K562 (cell line): ENCODE measurements at regions not wholly inside any gene's neighbourhood (a gene's known extent, or its start where the extent isn't known, plus 50 kb on each side); places are given as distances from the start of the nearest gene placed in this dataset.

Experiments
- ATAC-seq: fragments of 200-7000 bp; cut with Tn5 transposase; 3 replicates; pipeline ENCODE4 v1.9.1; 2020; ENCODE audit warnings: moderate library complexity
- BruUV-seq: library from RNA; stranded (reverse); fragments of 400-500 nt; replicated peaks from 2 replicates; lab custom pipeline; 2021; lab: Mats Ljungman, UMichigan
- CTCF ChIA-PET: fragments of 300-600 bp; formaldehyde crosslinking; extraction: SDS; loops from one replicate; lab custom pipeline; 2021; ENCODE audit warnings: low intra/inter-chr PET ratio; lab: Yijun Ruan, JAX
- POLR2A ChIA-PET: fragments of 300-600, 350-650 bp; sonication (Branson Sonifier 250); formaldehyde crosslinking; extraction: SDS; loops from one replicate; lab custom pipeline; 2021; ENCODE audit warnings: antibody characterized with exemption, inconsistent platforms; lab: Yijun Ruan, JAX
- DNase-seq, 4 experiments: peaks; one replicate each; pipeline versions ENCODE4 v3.0.0 to v3.0.0-alpha.2; 2011 to 2018; ENCODE audit warnings: low spot score in 3 of 4, mixed read lengths in 3 of 4; ENCODE audit errors: extremely low read depth in 1 of 4
- FAIRE-seq: peaks from 2 replicates; lab custom pipeline; 2011; peaks lifted over from hg19 to GRCh38; lab: Jason Lieb, UNC
- H2AFZ ChIP-seq: 2 replicates; pipeline ENCODE4 v1.6.0; 2011; ENCODE audit warnings: low read depth, low read length, control low read depth, inconsistent platforms
- H3K27ac ChIP-seq: fragments of 200-600 bp; 3 replicates; pipeline ENCODE4 v1.8.0; 2011; ENCODE audit warnings: low read depth, mild to moderate bottlenecking, control low read depth, inconsistent platforms, low read length, moderate library complexity, mixed read lengths; ENCODE audit errors: extremely low read depth
- H3K27me3 ChIP-seq, 2 experiments: fragments of 300-600 bp in 1 of 2; 2 replicates in 1 of 2; 3 replicates in 1 of 2; pipeline versions ENCODE4 v1.6.0 to v1.8.0; 2011; ENCODE audit warnings: inconsistent platforms in 2 of 2, low read length in 2 of 2, mild to moderate bottlenecking in 1 of 2, mixed read lengths in 1 of 2, moderate library complexity in 1 of 2; ENCODE audit not compliant: control insufficient read depth in 2 of 2, insufficient read depth in 2 of 2
- H3K36me3 ChIP-seq: fragments of 300-600 bp; 3 replicates; pipeline ENCODE4 v1.8.0; 2011; ENCODE audit warnings: mild to moderate bottlenecking, low read length, inconsistent platforms; ENCODE audit not compliant: control insufficient read depth, insufficient read depth
- H3K4me1 ChIP-seq, 2 experiments: fragments of 200-600 bp in 1 of 2; replicated peaks in 1 of 2; 2 replicates in 1 of 2; 3 replicates in 1 of 2; pipeline versions ENCODE4 v1.5.1 to v1.8.0; 2011; ENCODE audit warnings: inconsistent platforms in 2 of 2, low read length in 2 of 2, mild to moderate bottlenecking in 1 of 2, mixed read lengths in 1 of 2, moderate library complexity in 1 of 2; ENCODE audit not compliant: control insufficient read depth in 2 of 2, insufficient read depth in 2 of 2
- H3K4me2 ChIP-seq: 2 replicates; pipeline ENCODE4 v1.6.1; 2011; ENCODE audit warnings: low read length, control low read depth, inconsistent platforms, mixed read lengths; ENCODE audit not compliant: insufficient read depth
- H3K4me3 ChIP-seq: fragments of 200-600 bp; sonication (generic), shearing (Covaris generic); 2 replicates; pipeline ENCODE4 v1.5.1; 2016; ENCODE audit warnings: control low read depth, inconsistent platforms
- H3K79me2 ChIP-seq: fragments of 200-600 bp; 3 replicates; pipeline ENCODE4 v1.8.0; 2011; ENCODE audit warnings: low read length, inconsistent platforms; ENCODE audit not compliant: control insufficient read depth, insufficient read depth
- H3K9ac ChIP-seq, 2 experiments: 2 replicates each; pipeline versions ENCODE4 v1.6.0 to v1.6.1; 2011; ENCODE audit warnings: low read depth in 2 of 2, low read length in 2 of 2, control low read depth in 1 of 2, inconsistent platforms in 1 of 2, mild to moderate bottlenecking in 1 of 2, mixed read lengths in 1 of 2; ENCODE audit not compliant: insufficient read depth in 1 of 2
- H3K9me1 ChIP-seq: one replicate; pipeline ENCODE4 v1.6.0; 2011; ENCODE audit warnings: inconsistent platforms, mild to moderate bottlenecking, low read length, moderate library complexity; ENCODE audit not compliant: control insufficient read depth, insufficient read depth
- H3K9me3 ChIP-seq: replicated peaks from 2 replicates; pipeline ENCODE4 v1.5.1; 2011; ENCODE audit warnings: low read depth, low read length, inconsistent platforms; ENCODE audit not compliant: control insufficient read depth, insufficient read depth
- H4K20me1 ChIP-seq: replicated peaks from 2 replicates; pipeline ENCODE4 v1.6.1; 2011; ENCODE audit warnings: low read length, inconsistent platforms, mixed read lengths; ENCODE audit not compliant: control insufficient read depth, insufficient read depth
- MLLT1 ChIP-seq, 2 experiments: fragments of 450-650 bp; IDR thresholded peaks; 2 replicates each; pipeline ENCODE4 v1.6.1; 2016
- ZNF311 ChIP-seq: fragments of 250-450 bp; sonication (Bioruptor Pico); IDR thresholded peaks from 2 replicates; pipeline ENCODE4 v1.4.0; 2020; ENCODE audit warnings: mild to moderate bottlenecking, moderate library complexity
- ZNF639 ChIP-seq, 2 experiments: fragments of 200-800 bp in 1 of 2; sonication (Bioruptor generic) in 1 of 2; sonication (generic) in 1 of 2; formaldehyde crosslinking in 1 of 2; IDR thresholded peaks in 1 of 2; conservative IDR thresholded peaks in 1 of 2; 2 replicates each; pipeline versions ENCODE4 v1.5.0 to v1.6.1; 2016 to 2020; ENCODE audit warnings: missing compliant biosample characterization in 1 of 2, missing genetic modification characterization in 1 of 2, missing genetic modification reagents in 1 of 2
- WGBS: fragments of 100-300 bp; shearing (Covaris generic); methylation state at CpG from one replicate; pipeline ENCODE4 v1.1.6; 2016; ENCODE audit warnings: low coverage, mixed read lengths; ENCODE audit not compliant: insufficient coverage; ENCODE audit errors: missing lambda C conversion rate; 5-methylcytosine and 5-hydroxymethylcytosine counted together
- in situ Hi-C: fragments of 300-500 bp; cut with MboI; formaldehyde crosslinking; loops from 4 replicates; pipeline ENCODE4 v1.15.0; 2018; ENCODE audit warnings: inconsistent platforms, mixed read lengths
- intact Hi-C: fragments of 100-400 bp; cut with micrococcal nuclease; formaldehyde crosslinking; loops from 2 replicates; pipeline ENCODE4 v1.14.2; 2022

GRCh38 chr1:229132106-229132443, 138.8 kb upstream of the RAB4A start:
- WGBS = 10% methylated on average over 1 of the region's 1 CpG
- H3K4me2 ChIP-seq = no peak overlapping the region
- DNase-seq (no peak), ATAC-seq (no peak), FAIRE-seq (no peak)
- in situ Hi-C loops (no loop called here), intact Hi-C loops (no loop called here)
- H4K20me1 ChIP-seq = no peaks in the 10 kb centered on the region
- ChIA-PET POLR2A (interaction anchor here (0.9 kb wide), 1 partner anchor 16 kb away, joined by 3 read pairs; no protein-coding TSS in a partner anchor), CTCF (no interaction called here)
- no peak overlapping the region for H3K4me3 ChIP-seq
- H3K4me1 ChIP-seq = no peaks in the 10 kb centered on the region
- H3K27me3 ChIP-seq = peaks cover 8 to 20% of the 10 kb centered on the region in 2 experiments; a peak in 4 of 5 replicates
- BruUV-seq = no TSS peak
- TF ChIP-seq MLLT1 (IDR thresholded peaks at IDR 0.05) (no peak), ZNF639 (CRISPR knock-in tag; conservative IDR thresholded peaks at IDR 0.05 in 1 of 2, IDR thresholded peaks at IDR 0.05 in 1 of 2) (no peak), ZNF311 (CRISPR knock-in tag) (no peak)
- H3K27ac ChIP-seq = no peak overlapping the region
- no peaks in the 10 kb centered on the region for H3K79me2 ChIP-seq
- H3K9ac ChIP-seq = no peak overlapping the region
- no peaks in the 10 kb centered on the region for H3K9me1 ChIP-seq
- H2AFZ ChIP-seq = no peak overlapping the region
- no peaks in the 10 kb centered on the region for H3K9me3 ChIP-seq
- no peaks in the 10 kb centered on the region for H3K36me3 ChIP-seq
